CD4-positive, alpha-beta T cell treated with Interleukin-17A for 1 hour (primary cell): ENCODE measurements at regions not wholly inside any gene's neighbourhood (a gene's known extent, or its start where the extent isn't known, plus 50 kb on each side); places are given as distances from the start of the nearest gene placed in this dataset.

ENCODE experiments used
- DNase-seq: peaks from one replicate; pipeline ENCODE4 v3.0.0-alpha.2; 2020

- no peak for DNase-seq
These were observed 63.5 kb upstream of the DCD start for GRCh38 chr12:54711669-54712068.

GRCh38 chr12:54708826-54709225 lies 60.7 kb upstream of the DCD start:
- no peak for DNase-seq

- no peak for DNase-seq
These were observed 56.0 kb upstream of the DCD start for GRCh38 chr12:54704202-54704601.

- DNase-seq = peak; percentile 70
These were observed 53.9 kb upstream of the DCD start for GRCh38 chr12:54701940-54702592.

GRCh38 chr12:54700849-54701248 lies 52.7 kb upstream of the DCD start:
- DNase-seq = no peak

- no peak for DNase-seq
These were observed 52.1 kb upstream of the DCD start for GRCh38 chr12:54700301-54700700.
